CD14-positive monocyte (primary cell): ENCODE measurements at regions not wholly inside any gene's neighbourhood (a gene's known extent, or its start where the extent isn't known, plus 50 kb on each side); places are given as distances from the start of the nearest gene placed in this dataset.
A peak's percentile ranks its signal among the peaks of the same experiment; 100 is the strongest.

Source experiments
- DNase-seq, 3 donors: peaks; one replicate each; pipeline ENCODE4 v3.0.0-alpha.2; 2011 to 2022
- H2AFZ ChIP-seq: 2 replicates; pipeline ENCODE4 v1.6.0; 2012; ENCODE audit warnings: mild to moderate bottlenecking, low read depth, low read length, inconsistent platforms; ENCODE audit not compliant: insufficient read depth, poor library complexity, severe bottlenecking
- H3K27ac ChIP-seq, 2 donors: 1 replicate in 1 of 2; 2 replicates in 1 of 2; pipeline ENCODE4 v1.5.1; 2012 to 2013; ENCODE audit warnings: low read length in 2 of 2, control low read depth in 1 of 2, inconsistent platforms in 1 of 2, low read depth in 1 of 2, mild to moderate bottlenecking in 1 of 2
- H3K27me3 ChIP-seq, 2 donors: one replicate each; pipeline versions ENCODE4 v1.6.0 to v1.6.1; 2011 to 2013; ENCODE audit warnings: low read length in 2 of 2; ENCODE audit not compliant: control insufficient read depth in 2 of 2, insufficient read depth in 2 of 2
- H3K36me3 ChIP-seq, 2 donors: replicated peaks in 1 of 2; 1 replicate in 1 of 2; 2 replicates in 1 of 2; pipeline versions ENCODE4 v1.5.1 to v1.6.1; 2012 to 2013; ENCODE audit warnings: low read length in 2 of 2, control low read depth in 1 of 2, inconsistent platforms in 1 of 2, mild to moderate bottlenecking in 1 of 2; ENCODE audit not compliant: insufficient read depth in 2 of 2, control insufficient read depth in 1 of 2
- H3K4me1 ChIP-seq, 2 donors: 1 replicate in 1 of 2; 2 replicates in 1 of 2; pipeline versions ENCODE4 v1.5.1 to v1.6.1; 2012 to 2013; ENCODE audit warnings: low read length in 2 of 2, control low read depth in 1 of 2, inconsistent platforms in 1 of 2, mild to moderate bottlenecking in 1 of 2, moderate library complexity in 1 of 2; ENCODE audit not compliant: insufficient read depth in 2 of 2, control insufficient read depth in 1 of 2
- H3K4me2 ChIP-seq: replicated peaks from 2 replicates; pipeline ENCODE3; 2012; ENCODE audit warnings: low read length, moderate library complexity, mild to moderate bottlenecking; ENCODE audit not compliant: poor library complexity, severe bottlenecking; ENCODE audit errors: extremely low read depth
- H3K4me3 ChIP-seq, 3 experiments: fragments of 200-600 bp in 1 of 3; sonication (generic) in 1 of 3; replicated peaks in 1 of 3; 1 replicate in 2 of 3; 2 replicates in 1 of 3; pipeline ENCODE4 v1.5.1; 2011 to 2013; ENCODE audit warnings: low read length in 3 of 3, mild to moderate bottlenecking in 3 of 3, control low read depth in 2 of 3, low read depth in 2 of 3, inconsistent platforms in 1 of 3, moderate library complexity in 1 of 3
- H3K79me2 ChIP-seq: 2 replicates; pipeline ENCODE4 v1.6.0; 2012; ENCODE audit warnings: mild to moderate bottlenecking, control low read depth, inconsistent platforms, low read length, moderate library complexity; ENCODE audit not compliant: insufficient read depth
- H3K9ac ChIP-seq: 2 replicates; pipeline ENCODE4 v1.6.0; 2017; ENCODE audit warnings: low read length, mild to moderate bottlenecking; ENCODE audit not compliant: insufficient read depth, poor library complexity, severe bottlenecking
- H3K9me3 ChIP-seq, 2 donors: replicated peaks in 1 of 2; 1 replicate in 1 of 2; 2 replicates in 1 of 2; pipeline versions ENCODE4 v1.5.1 to v1.6.1; 2012 to 2013; ENCODE audit warnings: low read length in 2 of 2, control low read depth in 1 of 2; ENCODE audit not compliant: control insufficient read depth in 1 of 2, insufficient read depth in 1 of 2
- H4K20me1 ChIP-seq: 2 replicates; pipeline ENCODE4 v1.6.0; 2012; ENCODE audit warnings: mild to moderate bottlenecking, low read length, control low read depth, moderate library complexity; ENCODE audit not compliant: insufficient read depth
- H3K27ac Mint-ChIP-seq, 7 donors: one replicate each; pipeline ENCODE4 v1.8.0; 2020; ENCODE audit warnings: mild to moderate bottlenecking in 7 of 7, mixed read lengths in 7 of 7, moderate library complexity in 6 of 7, inconsistent platforms in 2 of 7
- H3K27me3 Mint-ChIP-seq, 3 donors: one replicate each; pipeline ENCODE4 v1.8.0; 2021 to 2022; ENCODE audit warnings: low read depth in 3 of 3, mild to moderate bottlenecking in 3 of 3, mixed read lengths in 3 of 3, moderate library complexity in 3 of 3, inconsistent platforms in 1 of 3
- H3K36me3 Mint-ChIP-seq, 2 donors: one replicate each; pipeline ENCODE4 v1.8.0; 2020; ENCODE audit warnings: mixed read lengths in 2 of 2, inconsistent platforms in 1 of 2, mild to moderate bottlenecking in 1 of 2
- H3K4me1 Mint-ChIP-seq: one replicate; pipeline ENCODE4 v1.8.0; 2020; ENCODE audit warnings: mild to moderate bottlenecking, mixed read lengths
- H3K4me3 Mint-ChIP-seq, 2 donors: one replicate each; pipeline ENCODE4 v1.8.0; 2020; ENCODE audit warnings: mild to moderate bottlenecking in 2 of 2, mixed read lengths in 2 of 2, moderate library complexity in 1 of 2
- H3K9me3 Mint-ChIP-seq, 7 donors: one replicate each; pipeline ENCODE4 v1.8.0; 2020 to 2022; ENCODE audit warnings: mixed read lengths in 7 of 7, mild to moderate bottlenecking in 6 of 7, moderate library complexity in 6 of 7, inconsistent platforms in 2 of 7
- CTCF ChIP-seq: fragments of 200-600 bp; IDR thresholded peaks from one replicate; pipeline ENCODE4 v1.8.0; 2022; ENCODE audit warnings: antibody characterized with exemption, mild to moderate bottlenecking
- WGBS: methylation state at CpG from one replicate; pipeline ENCODE4 v1.1.5; 2013; ENCODE audit warnings: missing lambda C conversion rate; ENCODE audit not compliant: insufficient coverage; 5-methylcytosine and 5-hydroxymethylcytosine counted together
- intact Hi-C, 2 donors: fragments of 100-400 bp; cut with micrococcal nuclease; formaldehyde crosslinking; loops; one replicate each; pipeline versions ENCODE4 v1.15.0 to v1.15.1; 2023

DNA sequence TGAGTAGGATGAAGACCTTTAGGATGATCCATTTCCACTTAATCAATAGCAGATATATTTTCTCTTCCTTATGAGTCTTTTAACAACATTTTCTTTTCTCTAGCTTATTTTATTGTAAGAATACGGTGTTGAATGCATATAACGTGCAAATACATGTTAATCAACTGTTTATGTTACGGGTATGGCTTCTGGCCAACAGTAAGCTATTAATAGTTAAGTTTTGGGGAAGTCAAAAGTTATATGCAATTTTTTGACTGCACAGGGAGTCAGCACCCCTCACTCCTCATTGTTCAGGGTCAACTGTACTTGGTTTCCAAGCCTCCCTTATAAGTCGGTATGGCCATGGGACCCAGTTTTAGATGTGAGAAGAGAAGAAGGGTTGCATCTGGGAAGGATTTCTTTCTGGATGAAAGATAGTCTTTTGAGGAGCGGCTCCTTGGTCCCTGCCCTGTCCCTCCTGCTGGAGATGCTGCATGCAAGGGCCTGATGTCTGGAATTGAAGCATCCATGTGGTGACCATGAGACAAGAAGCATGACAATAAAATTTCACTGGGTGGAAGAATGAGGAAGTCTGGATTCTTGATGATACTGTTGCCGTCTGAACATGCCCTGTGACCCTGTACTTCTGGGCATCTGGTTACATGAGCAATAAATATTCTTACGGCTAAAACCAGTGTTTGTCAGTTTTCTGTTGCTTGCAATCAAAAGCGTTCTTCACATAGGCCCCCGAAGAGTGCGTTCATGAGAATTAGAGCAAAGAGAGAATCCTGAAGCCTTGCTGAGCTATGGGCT, 194.7 kb upstream of the PMEPA1 start:
- no peak for DNase-seq
- Mint-ChIP-seq H3K9me3 (peaks cover 0 to 1% (median 0%) of the 10 kb centered on the region in 7 donors), H3K27ac (no peak overlapping the region), H3K27me3 (peaks cover 25 to 52% (median 35%) of the 10 kb centered on the region in 3 donors), H3K36me3 (no peaks in the 10 kb centered on the region), H3K4me1 (peaks cover 20% of the 10 kb centered on the region), H3K4me3 (peak overlapping the region in 1 of 2 donors; percentile 39)
- intact Hi-C loops: no loop called here
- no peaks in the 10 kb centered on the region for H4K20me1 ChIP-seq
- no peak overlapping the region for H3K4me2 ChIP-seq
- no peaks in the 10 kb centered on the region for H3K27me3 ChIP-seq
- H3K4me3 ChIP-seq: no peak overlapping the region
- TF ChIP-seq CTCF: no peak
- no peaks in the 10 kb centered on the region for H3K9me3 ChIP-seq
- no peak overlapping the region for H3K27ac ChIP-seq
- H3K79me2 ChIP-seq: no peaks in the 10 kb centered on the region
- peaks cover 9 to 11% of the 10 kb centered on the region in 2 donors for H3K4me1 ChIP-seq
- 12% methylated on average over 6 of the region's 10 CpGs for WGBS
- H2AFZ ChIP-seq: no peak overlapping the region
- no peak overlapping the region for H3K9ac ChIP-seq
- H3K36me3 ChIP-seq: no peaks in the 10 kb centered on the region

GRCh38 chr20:57902473-57902872, 192.7 kb upstream of the PMEPA1 start:
- no peak overlapping the region for H2AFZ ChIP-seq
- peaks cover 20% of the 10 kb centered on the region for H3K4me1 Mint-ChIP-seq
- no peak overlapping the region for H3K9ac ChIP-seq
- DNase-seq: no peak
- no peak overlapping the region for H3K4me2 ChIP-seq
- peaks cover 0 to 2% (median 0%) of the 10 kb centered on the region in 7 donors for H3K9me3 Mint-ChIP-seq
- no peaks in the 10 kb centered on the region for H4K20me1 ChIP-seq
- no peaks in the 10 kb centered on the region for H3K79me2 ChIP-seq
- TF ChIP-seq CTCF: no peak
- H3K9me3 ChIP-seq: no peaks in the 10 kb centered on the region
- no peak overlapping the region for H3K4me3 Mint-ChIP-seq
- H3K27ac Mint-ChIP-seq: no peak overlapping the region
- H3K4me3 ChIP-seq: no peak overlapping the region
- no peaks in the 10 kb centered on the region for H3K36me3 ChIP-seq
- H3K27me3 Mint-ChIP-seq: peaks cover 25 to 46% (median 26%) of the 10 kb centered on the region in 3 donors
- H3K27me3 ChIP-seq: no peaks in the 10 kb centered on the region
- H3K27ac ChIP-seq: no peak overlapping the region
- H3K36me3 Mint-ChIP-seq: no peaks in the 10 kb centered on the region
- 0% methylated on average over 1 of the region's 1 CpG for WGBS
- peaks cover 9 to 11% of the 10 kb centered on the region in 2 donors for H3K4me1 ChIP-seq
- intact Hi-C loops: no loop called here
